ENCODE measurements at regions not wholly inside any gene's neighbourhood (a gene's known extent, or its start where the extent isn't known, plus 50 kb on each side); places are given as distances from the start of the nearest gene placed in this dataset.
"Not testable (repeated sequence)": the region's sequence is repeated elsewhere in the genome, so short reads cannot be mapped to it uniquely, and the experiment has no call there.

- ATAC-seq (no peak), DNase-seq (no peak)
- TF ChIP-seq CTCF (IDR thresholded peaks at IDR 0.05) = no peak
- intact Hi-C loops (cut with DNase I) = no loop called here
- WGBS, 3 donors = 62 to 71% (median 67%) methylated on average over 5 of the region's 5 CpGs
- Histone ChIP-seq H3K9me3 (no peaks in the 10 kb centered on the region), H3K36me3 (ENCODE audit: insufficient read depth in 1 of 2, low read depth in 1 of 2) (no peaks in the 10 kb centered on the region), H3K27me3 (ENCODE audit: insufficient read depth in 3 of 3, low read length in 2 of 3) (no peaks in the 10 kb centered on the region), H3K4me1 (no peaks in the 10 kb centered on the region), H3K27ac (no peak overlapping the region), H3K4me3 (no peak overlapping the region)
Measured at GRCh38 chr5:23996525-23996924, 489.1 kb downstream of the PRDM9 start.

- no peak for TF ChIP-seq CTCF (IDR thresholded peaks at IDR 0.05)
- Histone ChIP-seq H3K27me3 (ENCODE audit: insufficient read depth in 3 of 3, low read length in 2 of 3) (no peaks in the 10 kb centered on the region), H3K27ac (no peak overlapping the region), H3K36me3 (ENCODE audit: insufficient read depth in 1 of 2, low read depth in 1 of 2) (no peaks in the 10 kb centered on the region), H3K4me1 (no peaks in the 10 kb centered on the region), H3K4me3 (no peak overlapping the region), H3K9me3 (no peaks in the 10 kb centered on the region)
- intact Hi-C loops (cut with DNase I) = no loop called here
- ATAC-seq = no peak
- DNase-seq = no peak
Measured at GRCh38 chr5:24005384-24005783, 498.0 kb downstream of the PRDM9 start.

GRCh38 chr5:24017710-24018109 lies 510.3 kb downstream of the PRDM9 start:
- H3K27me3 ChIP-seq (ENCODE audit: insufficient read depth in 3 of 3, low read length in 2 of 3); H3K27ac ChIP-seq; H3K36me3 ChIP-seq (ENCODE audit: insufficient read depth in 1 of 2, low read depth in 1 of 2); H3K9me3 ChIP-seq; H3K4me3 ChIP-seq; DNase-seq; ATAC-seq; H3K4me1 ChIP-seq; intact Hi-C loops (cut with DNase I): not testable (repeated sequence)
- WGBS, 3 donors = 86 to 91% (median 89%) methylated on average over 10 of the region's 10 CpGs

GRCh38 chr5:24026288-24026687 lies 518.9 kb downstream of the PRDM9 start:
- no peak overlapping the region for H3K27ac ChIP-seq
- TF ChIP-seq CTCF (IDR thresholded peaks at IDR 0.05) = no peak
- no peak overlapping the region for H3K4me3 ChIP-seq
- H3K36me3 ChIP-seq (ENCODE audit: insufficient read depth in 1 of 2, low read depth in 1 of 2) = no peaks in the 10 kb centered on the region
- no peak for DNase-seq
- H3K9me3 ChIP-seq = peaks cover 7% of the 10 kb centered on the region
- ATAC-seq = no peak
- H3K4me1 ChIP-seq = no peaks in the 10 kb centered on the region
- intact Hi-C loops (cut with DNase I) = no loop called here
- H3K27me3 ChIP-seq (ENCODE audit: insufficient read depth in 3 of 3, low read length in 2 of 3) = no peaks in the 10 kb centered on the region

GRCh38 chr5:24042688-24043087 lies 535.3 kb downstream of the PRDM9 start:
- DNase-seq (no peak), ATAC-seq (no peak)
- Histone ChIP-seq H3K4me1 (no peaks in the 10 kb centered on the region), H3K9me3 (no peaks in the 10 kb centered on the region), H3K27ac (no peak overlapping the region), H3K36me3 (ENCODE audit: insufficient read depth in 1 of 2, low read depth in 1 of 2) (no peaks in the 10 kb centered on the region), H3K4me3 (no peak overlapping the region), H3K27me3 (ENCODE audit: insufficient read depth in 3 of 3, low read length in 2 of 3) (no peaks in the 10 kb centered on the region)
- WGBS, 3 donors = 66 to 81% (median 73%) methylated on average over 2 of the region's 2 CpGs
- TF ChIP-seq CTCF (IDR thresholded peaks at IDR 0.05) = no peak
- intact Hi-C loops (cut with DNase I) = no loop called here
